Fibroblast of lung (primary cell): ENCODE measurements at regions not wholly inside any gene's neighbourhood (a gene's known extent, or its start where the extent isn't known, plus 50 kb on each side); places are given as distances from the start of the nearest gene placed in this dataset.

Source experiments
- CTCF ChIP-seq, 2 donors: IDR thresholded peaks in 1 of 2; conservative IDR thresholded peaks in 1 of 2; 1 replicate in 1 of 2; 2 replicates in 1 of 2; pipeline ENCODE4 v1.5.1; 2011 to 2012; ENCODE audit warnings: low read length in 2 of 2, control low read depth in 1 of 2, inconsistent platforms in 1 of 2, low read depth in 1 of 2, mild to moderate bottlenecking in 1 of 2
- EZH2 ChIP-seq: IDR thresholded peaks from 2 replicates; pipeline ENCODE4 v1.5.1; 2012; ENCODE audit warnings: low read length, control low read depth, mild to moderate bottlenecking; ENCODE audit errors: missing control alignments

GRCh38 chr1:90850181-90850897 lies 133.2 kb upstream of the BARHL2 start:
- TF ChIP-seq CTCF (conservative IDR thresholded peaks at IDR 0.05 in 1 of 2, IDR thresholded peaks at IDR 0.05 in 1 of 2; ENCODE audit: low read depth in 1 of 2, low read length in 2 of 2) (no peak), EZH2 (no peak)
